ENCODE measurements at regions not wholly inside any gene's neighbourhood (a gene's known extent, or its start where the extent isn't known, plus 50 kb on each side); places are given as distances from the start of the nearest gene placed in this dataset.

DNA sequence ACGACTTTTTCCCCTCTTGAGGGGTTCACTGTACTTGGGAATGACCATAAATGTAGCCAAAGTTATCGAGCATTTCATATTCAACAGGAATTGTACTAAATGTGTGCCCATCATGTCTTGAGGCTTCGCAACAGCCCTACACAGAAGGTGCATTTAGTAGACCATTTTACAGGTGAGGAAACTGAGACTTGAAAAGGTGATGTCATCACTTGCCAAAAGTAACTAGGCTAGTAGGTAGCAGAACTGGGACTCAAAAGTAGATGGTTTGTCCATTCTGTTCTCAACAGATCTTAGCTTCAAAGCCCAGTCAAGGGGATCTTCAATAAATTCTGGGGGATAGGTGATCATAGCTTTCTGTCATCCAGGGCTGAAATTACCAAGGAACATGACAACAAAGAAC, 782.2 kb downstream of the MED13L start:
- no peaks in the 10 kb centered on the region for H3K9me3 ChIP-seq
- intact Hi-C loops (cut with DNase I): no loop called here
- no peaks in the 10 kb centered on the region for H3K36me3 ChIP-seq
- DNase-seq (no peak), ATAC-seq (no peak)
- 76% methylated on average over 3 of the region's 3 CpGs for WGBS (ENCODE audit: insufficient coverage, low coverage, low lambda C conversion rate, missing lambda C conversion rate)
- no peaks in the 10 kb centered on the region for H3K27me3 ChIP-seq
- no peak overlapping the region for H3K4me3 ChIP-seq
- no peaks in the 10 kb centered on the region for H3K4me1 ChIP-seq
- TF ChIP-seq POLR2A (IDR thresholded peaks at IDR 0.05): no peak
- no peak overlapping the region for H3K27ac ChIP-seq

DNA sequence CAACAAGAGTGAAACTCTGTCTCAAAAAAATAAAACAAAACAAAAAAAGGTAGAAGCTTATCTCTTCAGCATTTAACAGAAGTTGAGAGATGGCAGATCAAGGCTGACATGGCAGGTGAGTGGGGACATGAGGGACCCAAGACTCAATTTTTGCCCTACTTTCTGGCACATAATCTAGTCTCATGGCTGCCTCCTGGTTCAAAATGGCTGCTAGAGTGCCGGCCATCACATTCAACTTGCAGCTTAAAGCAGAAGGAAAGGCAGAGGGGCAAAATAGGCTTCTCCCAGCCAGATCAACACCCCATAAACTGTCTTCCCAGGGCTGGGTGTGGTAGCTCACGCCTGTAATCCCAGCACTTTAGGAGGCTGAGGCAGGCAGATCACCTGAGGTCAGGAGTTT, 784.9 kb downstream of the MED13L start:
- H3K27me3 ChIP-seq: no peaks in the 10 kb centered on the region
- no peak overlapping the region for H3K27ac ChIP-seq
- H3K4me3 ChIP-seq: no peak overlapping the region
- WGBS (ENCODE audit: insufficient coverage, low coverage, low lambda C conversion rate, missing lambda C conversion rate): 20% methylated on average over 2 of the region's 2 CpGs
- no peaks in the 10 kb centered on the region for H3K36me3 ChIP-seq
- ATAC-seq (no peak), DNase-seq (no peak)
- no peak for TF ChIP-seq POLR2A (IDR thresholded peaks at IDR 0.05)
- H3K9me3 ChIP-seq: no peaks in the 10 kb centered on the region
- intact Hi-C loops (cut with DNase I): no loop called here
- H3K4me1 ChIP-seq: no peaks in the 10 kb centered on the region

DNA sequence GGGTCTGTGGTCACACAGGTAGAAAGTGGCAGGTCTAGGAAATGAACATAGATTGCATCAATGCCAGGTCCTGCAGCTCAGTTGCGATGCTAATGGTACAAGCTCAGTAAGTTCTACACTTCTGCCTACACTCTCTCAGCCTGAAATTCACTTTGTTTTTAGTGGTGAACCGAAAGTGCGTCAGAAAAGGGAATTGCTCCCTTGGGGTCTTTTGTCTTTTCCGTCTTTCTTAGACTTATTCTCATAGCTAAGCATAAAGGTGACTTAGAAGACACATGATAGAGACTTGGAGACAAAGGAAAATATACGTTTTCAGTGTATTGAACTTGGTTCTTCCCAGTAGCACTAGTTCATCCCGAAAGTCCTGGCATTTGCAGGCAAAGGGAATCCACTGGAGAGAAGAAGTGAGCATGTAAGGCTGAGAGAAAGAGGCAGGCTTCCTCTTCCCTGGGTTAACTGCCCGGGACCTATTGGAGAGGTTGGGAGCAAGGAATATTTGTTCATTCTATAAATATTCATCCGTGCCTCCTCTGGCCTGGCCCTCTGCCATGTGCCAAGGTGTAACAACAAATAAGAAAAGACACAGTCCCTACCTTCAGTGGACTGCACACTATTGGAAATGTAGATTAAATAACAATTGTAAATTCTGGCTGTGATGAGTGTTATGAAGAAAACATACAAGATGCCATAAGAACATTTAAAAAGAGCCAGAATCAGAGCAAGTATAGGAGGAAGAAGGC, 785.8 kb downstream of the MED13L start:
- Histone ChIP-seq H3K4me3 (no peak overlapping the region), H3K27ac (no peak overlapping the region), H3K27me3 (no peaks in the 10 kb centered on the region), H3K9me3 (no peaks in the 10 kb centered on the region), H3K36me3 (no peaks in the 10 kb centered on the region), H3K4me1 (no peaks in the 10 kb centered on the region)
- intact Hi-C loops (cut with DNase I): no loop called here
- DNase-seq (no peak), ATAC-seq (no peak)
- TF ChIP-seq POLR2A (IDR thresholded peaks at IDR 0.05): no peak
- TF ChIP-seq, protein P1, sequence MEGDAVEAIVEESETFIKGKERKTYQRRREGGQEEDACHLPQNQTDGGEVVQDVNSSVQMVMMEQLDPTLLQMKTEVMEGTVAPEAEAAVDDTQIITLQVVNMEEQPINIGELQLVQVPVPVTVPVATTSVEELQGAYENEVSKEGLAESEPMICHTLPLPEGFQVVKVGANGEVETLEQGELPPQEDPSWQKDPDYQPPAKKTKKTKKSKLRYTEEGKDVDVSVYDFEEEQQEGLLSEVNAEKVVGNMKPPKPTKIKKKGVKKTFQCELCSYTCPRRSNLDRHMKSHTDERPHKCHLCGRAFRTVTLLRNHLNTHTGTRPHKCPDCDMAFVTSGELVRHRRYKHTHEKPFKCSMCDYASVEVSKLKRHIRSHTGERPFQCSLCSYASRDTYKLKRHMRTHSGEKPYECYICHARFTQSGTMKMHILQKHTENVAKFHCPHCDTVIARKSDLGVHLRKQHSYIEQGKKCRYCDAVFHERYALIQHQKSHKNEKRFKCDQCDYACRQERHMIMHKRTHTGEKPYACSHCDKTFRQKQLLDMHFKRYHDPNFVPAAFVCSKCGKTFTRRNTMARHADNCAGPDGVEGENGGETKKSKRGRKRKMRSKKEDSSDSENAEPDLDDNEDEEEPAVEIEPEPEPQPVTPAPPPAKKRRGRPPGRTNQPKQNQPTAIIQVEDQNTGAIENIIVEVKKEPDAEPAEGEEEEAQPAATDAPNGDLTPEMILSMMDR (IDR thresholded peaks at IDR 0.05): no peak
- WGBS (ENCODE audit: insufficient coverage, low coverage, low lambda C conversion rate, missing lambda C conversion rate): 50% methylated on average over 8 of the region's 8 CpGs

DNA sequence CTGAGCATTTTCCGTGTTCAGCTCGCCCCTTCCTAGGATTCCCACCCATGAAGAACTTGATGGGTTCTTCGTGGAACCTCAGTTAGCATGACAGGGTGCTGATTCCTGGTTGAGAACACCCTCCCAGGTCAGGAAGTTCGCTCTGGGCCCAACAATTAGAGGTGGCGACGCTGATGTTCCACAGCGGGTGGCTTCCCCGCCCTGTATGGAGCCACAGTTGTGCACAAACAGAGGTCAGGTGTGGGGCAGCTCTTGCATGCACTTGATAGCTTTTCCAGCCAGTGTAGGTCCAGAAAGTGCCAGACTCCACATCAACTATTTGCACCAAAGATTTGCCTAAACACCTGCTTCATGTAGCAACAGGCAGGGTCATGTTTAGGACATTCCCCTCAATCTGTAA, 788.2 kb downstream of the MED13L start:
- Histone ChIP-seq H3K27ac (no peak overlapping the region), H3K4me3 (no peak overlapping the region), H3K36me3 (no peaks in the 10 kb centered on the region), H3K27me3 (no peaks in the 10 kb centered on the region), H3K9me3 (no peaks in the 10 kb centered on the region), H3K4me1 (no peaks in the 10 kb centered on the region)
- WGBS (ENCODE audit: insufficient coverage, low coverage, low lambda C conversion rate, missing lambda C conversion rate): 78% methylated on average over 4 of the region's 8 CpGs
- ATAC-seq (no peak), DNase-seq (no peak)
- TF ChIP-seq, protein P1 (IDR thresholded peaks at IDR 0.05): no peak
- no peak for TF ChIP-seq POLR2A (IDR thresholded peaks at IDR 0.05)
- intact Hi-C loops (cut with DNase I): no loop called here

DNA sequence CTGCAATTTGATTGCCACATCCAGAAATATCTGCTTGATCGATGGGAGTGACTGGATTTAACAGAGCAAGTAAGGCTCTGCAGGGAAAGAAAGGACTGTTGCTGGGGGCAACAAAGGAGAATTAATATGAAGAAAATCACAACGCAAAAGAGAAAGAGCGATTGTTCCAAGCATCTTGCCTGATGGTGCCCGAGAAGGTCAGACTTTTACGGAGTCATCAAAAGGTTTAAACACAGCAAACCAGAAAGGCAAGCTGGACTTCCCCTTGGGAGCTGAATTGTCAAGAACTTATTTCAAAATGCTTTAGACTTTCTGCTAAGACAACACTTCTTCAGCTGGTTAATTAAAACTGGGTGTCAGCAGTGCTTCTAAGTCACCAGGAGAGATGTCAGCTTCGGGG, 791.5 kb downstream of the MED13L start:
- no peaks in the 10 kb centered on the region for H3K36me3 ChIP-seq
- H3K27ac ChIP-seq: no peak overlapping the region
- H3K4me3 ChIP-seq: no peak overlapping the region
- TF ChIP-seq POLR2A (IDR thresholded peaks at IDR 0.05): no peak
- TF ChIP-seq, protein P1 (IDR thresholded peaks at IDR 0.05): no peak
- 75% methylated on average over 6 of the region's 6 CpGs for WGBS (ENCODE audit: insufficient coverage, low coverage, low lambda C conversion rate, missing lambda C conversion rate)
- H3K9me3 ChIP-seq: no peaks in the 10 kb centered on the region
- intact Hi-C loops (cut with DNase I): no loop called here
- no peaks in the 10 kb centered on the region for H3K4me1 ChIP-seq
- ATAC-seq (no peak), DNase-seq (no peak)
- H3K27me3 ChIP-seq: no peaks in the 10 kb centered on the region
